GM12878 (cell line): ENCODE measurements at regions not wholly inside any gene's neighbourhood (a gene's known extent, or its start where the extent isn't known, plus 50 kb on each side); places are given as distances from the start of the nearest gene placed in this dataset.

ENCODE experiments used
- BRCA1 ChIP-seq: IDR thresholded peaks from 2 replicates; pipeline ENCODE4 v1.6.1; 2011; ENCODE audit warnings: low read depth, low read length, improper control_type of control experiment
- CREB1 ChIP-seq: IDR thresholded peaks from 2 replicates; pipeline ENCODE4 v1.6.1; 2012; ENCODE audit warnings: low read depth, mild to moderate bottlenecking, inconsistent platforms
- EZH2 ChIP-seq: IDR thresholded peaks from 2 replicates; pipeline ENCODE4 v1.6.1; 2012; ENCODE audit warnings: low read depth, mild to moderate bottlenecking, control low read depth, inconsistent platforms, low read length, borderline replicate concordance; ENCODE audit not compliant: control insufficient read depth
- MXI1 ChIP-seq: fragments of 150-350 bp; IDR thresholded peaks from 2 replicates; pipeline ENCODE4 v1.6.1; 2011; ENCODE audit warnings: low read depth, mild to moderate bottlenecking, inconsistent platforms, low read length, improper control_type of control experiment
- NKRF ChIP-seq: fragments of 450-650 bp; conservative IDR thresholded peaks from 2 replicates; pipeline ENCODE4 v1.6.1; 2017; ENCODE audit warnings: mild to moderate bottlenecking, moderate library complexity
- POLR2AphosphoS5 ChIP-seq: IDR thresholded peaks from 2 replicates; pipeline ENCODE4 v1.6.1; 2011; ENCODE audit warnings: mild to moderate bottlenecking, low read length, inconsistent platforms

DNA sequence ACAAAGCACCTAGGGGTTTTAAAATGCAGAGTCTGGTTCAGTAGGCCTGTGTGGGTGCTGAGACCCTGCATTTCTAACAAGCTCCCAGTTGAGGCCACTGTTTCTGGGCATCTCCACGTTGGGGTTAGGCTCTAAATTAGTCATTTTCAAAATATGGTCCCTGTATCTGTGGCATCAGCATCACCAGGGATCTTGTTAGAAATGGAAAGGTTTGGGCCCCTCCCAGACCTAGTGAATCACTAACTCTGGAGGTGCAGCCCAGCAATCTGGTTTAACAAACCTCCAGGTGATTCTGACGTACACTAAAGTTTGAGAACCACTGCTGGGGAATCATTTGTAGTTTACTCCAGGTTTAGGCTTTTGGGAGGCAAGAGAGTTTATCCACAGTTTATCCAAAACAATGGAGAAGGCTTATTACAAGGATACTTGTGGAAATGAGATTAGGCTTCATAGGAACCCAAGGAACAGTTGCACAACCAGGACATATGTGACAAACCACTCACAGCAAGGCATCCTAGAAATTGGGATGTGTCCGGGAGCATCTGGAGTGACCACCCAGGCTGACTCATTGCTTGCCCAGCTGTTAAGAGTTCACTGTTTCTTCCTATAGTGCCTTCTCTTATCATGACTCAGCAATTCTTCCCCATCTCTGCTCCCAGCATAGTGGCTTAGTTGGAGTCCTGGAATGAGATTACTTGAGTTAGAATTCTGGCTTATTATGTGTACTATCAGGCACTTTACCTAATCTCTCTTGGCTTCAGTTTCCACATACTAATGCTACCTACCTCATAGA is 71.6 kb upstream of the STXBP6 start:
- TF ChIP-seq CREB1 (no peak), NKRF (no peak), MXI1 (no peak), EZH2 (no peak), POLR2AphosphoS5 (no peak), BRCA1 (no peak)
